Choroid plexus epithelial cell (primary cell): ENCODE measurements at regions not wholly inside any gene's neighbourhood (a gene's known extent, or its start where the extent isn't known, plus 50 kb on each side); places are given as distances from the start of the nearest gene placed in this dataset.
"Not testable (repeated sequence)": the region's sequence is repeated elsewhere in the genome, so short reads cannot be mapped to it uniquely, and the experiment has no call there.

ENCODE experiments used
- DNase-seq: peaks from one replicate; pipeline ENCODE4 v3.0.0-alpha.2; 2010; ENCODE audit warnings: low read depth
- H3K4me3 ChIP-seq: 2 replicates; pipeline ENCODE4 v1.5.1; 2011; ENCODE audit warnings: low read depth, mild to moderate bottlenecking, control low read depth, low read length, moderate library complexity
- TF ChIP-seq, protein P1 (sequence below): conservative IDR thresholded peaks from 2 replicates; pipeline ENCODE4 v1.5.1; 2011; ENCODE audit warnings: low read depth, mild to moderate bottlenecking, control low read depth, inconsistent platforms, low read length, moderate library complexity

DNA sequence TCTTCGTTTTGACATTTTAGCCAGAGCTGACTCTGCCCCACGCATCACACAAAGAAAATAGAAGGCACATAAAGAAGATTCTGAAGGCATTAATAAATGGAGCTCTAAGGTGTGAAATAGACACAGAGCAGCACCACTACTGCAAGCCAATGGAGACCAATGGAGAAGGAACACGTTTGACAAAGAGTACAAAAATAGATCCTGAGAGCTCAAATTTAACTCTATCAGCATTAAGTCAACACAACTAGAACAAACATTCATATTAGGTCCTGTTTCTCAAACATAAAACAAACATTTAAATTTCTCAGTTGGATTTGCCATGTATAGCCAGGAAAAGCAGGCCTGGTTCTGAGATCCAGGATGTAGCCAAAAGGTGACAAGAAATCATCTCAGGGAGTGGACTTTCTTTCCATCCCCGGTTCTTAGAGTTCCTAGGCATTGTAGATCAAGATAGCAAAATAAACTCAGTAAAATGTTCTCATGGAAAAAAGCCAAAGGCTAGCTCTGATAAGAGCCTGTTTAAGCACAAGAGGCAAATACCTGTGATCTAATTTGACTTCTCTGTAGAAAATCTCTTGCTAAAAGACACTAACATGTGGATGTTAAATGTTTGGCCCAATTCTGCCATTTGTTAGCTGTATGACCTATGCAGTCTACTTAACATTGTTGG lies 174.2 kb upstream of the VIPR2 start:
- TF ChIP-seq, protein P1, sequence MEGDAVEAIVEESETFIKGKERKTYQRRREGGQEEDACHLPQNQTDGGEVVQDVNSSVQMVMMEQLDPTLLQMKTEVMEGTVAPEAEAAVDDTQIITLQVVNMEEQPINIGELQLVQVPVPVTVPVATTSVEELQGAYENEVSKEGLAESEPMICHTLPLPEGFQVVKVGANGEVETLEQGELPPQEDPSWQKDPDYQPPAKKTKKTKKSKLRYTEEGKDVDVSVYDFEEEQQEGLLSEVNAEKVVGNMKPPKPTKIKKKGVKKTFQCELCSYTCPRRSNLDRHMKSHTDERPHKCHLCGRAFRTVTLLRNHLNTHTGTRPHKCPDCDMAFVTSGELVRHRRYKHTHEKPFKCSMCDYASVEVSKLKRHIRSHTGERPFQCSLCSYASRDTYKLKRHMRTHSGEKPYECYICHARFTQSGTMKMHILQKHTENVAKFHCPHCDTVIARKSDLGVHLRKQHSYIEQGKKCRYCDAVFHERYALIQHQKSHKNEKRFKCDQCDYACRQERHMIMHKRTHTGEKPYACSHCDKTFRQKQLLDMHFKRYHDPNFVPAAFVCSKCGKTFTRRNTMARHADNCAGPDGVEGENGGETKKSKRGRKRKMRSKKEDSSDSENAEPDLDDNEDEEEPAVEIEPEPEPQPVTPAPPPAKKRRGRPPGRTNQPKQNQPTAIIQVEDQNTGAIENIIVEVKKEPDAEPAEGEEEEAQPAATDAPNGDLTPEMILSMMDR: no peak
- DNase-seq: no peak
- H3K4me3 ChIP-seq: no peak overlapping the region

DNA sequence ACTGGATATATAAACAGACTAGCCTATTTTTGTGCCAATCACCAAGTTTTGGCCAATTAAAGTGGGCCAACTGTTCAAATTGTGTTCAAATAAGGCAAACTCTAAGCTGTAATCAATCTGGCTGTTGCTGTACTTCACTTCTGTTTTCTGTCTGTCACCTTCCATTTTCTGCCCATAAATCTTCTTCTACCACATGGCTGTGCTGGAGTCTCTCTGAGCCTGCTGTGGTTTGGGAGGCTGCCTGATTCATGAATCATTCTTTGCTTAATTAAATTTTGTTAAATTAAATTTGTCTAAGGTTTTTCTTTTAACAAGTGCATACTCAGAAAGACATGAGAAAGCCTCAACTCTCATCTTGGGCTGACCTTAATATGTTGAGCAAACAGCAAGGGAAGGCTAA lies 172.6 kb upstream of the VIPR2 start:
- TF ChIP-seq, protein P1: no peak
- DNase-seq: no peak
- H3K4me3 ChIP-seq: no peak overlapping the region

DNA sequence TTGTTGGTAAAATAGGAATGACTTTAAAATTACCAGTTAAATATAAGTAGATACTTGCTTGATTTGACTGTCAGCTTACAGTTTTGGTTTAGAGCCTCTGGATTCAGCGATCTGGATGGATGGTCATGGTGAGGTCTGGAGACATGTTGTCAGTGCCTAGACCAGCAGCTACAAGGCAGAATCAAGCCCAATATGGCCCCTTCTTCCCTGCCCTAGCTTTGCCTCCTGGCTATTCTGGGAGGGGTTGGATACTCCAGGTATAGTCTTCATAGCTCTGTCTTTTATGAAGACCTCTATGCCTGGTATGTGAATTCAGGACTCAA lies 166.5 kb upstream of the VIPR2 start:
- H3K4me3 ChIP-seq: no peak overlapping the region
- TF ChIP-seq, protein P1: no peak
- DNase-seq: no peak

DNA sequence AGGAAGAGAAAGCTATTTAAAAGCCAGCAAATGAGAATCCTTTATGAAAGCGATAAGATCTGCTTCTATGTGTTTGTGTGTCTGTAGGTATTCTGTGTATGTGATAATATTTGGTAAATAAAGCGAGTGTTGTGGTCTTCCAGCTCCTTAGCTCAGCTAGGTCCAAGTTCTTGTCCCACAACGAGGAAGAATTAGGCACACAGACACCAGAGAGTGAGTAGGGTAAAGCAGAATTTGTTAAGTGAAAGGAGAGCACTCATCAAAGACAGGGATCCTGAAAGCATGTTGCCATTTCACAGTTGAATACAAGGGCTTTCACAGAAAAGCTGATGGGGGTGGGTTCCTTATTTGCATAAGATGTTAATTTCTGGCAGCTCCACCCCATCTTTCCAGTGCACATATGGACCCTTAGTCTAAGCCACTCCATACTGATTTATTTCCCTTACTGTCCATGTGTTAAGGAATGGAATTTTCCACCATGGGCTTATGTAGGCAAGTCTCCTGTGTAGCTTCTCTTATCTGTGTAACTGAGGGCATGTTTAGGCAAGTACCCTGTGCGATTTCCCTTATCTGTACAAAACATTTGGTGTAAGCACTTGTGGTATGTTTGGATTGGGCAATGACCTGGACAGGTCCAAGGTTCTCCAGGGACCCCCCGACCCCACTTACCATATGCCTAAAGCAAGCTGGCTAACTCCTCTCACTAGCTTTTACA lies 165.9 kb upstream of the VIPR2 start:
- no peak overlapping the region for H3K4me3 ChIP-seq
- TF ChIP-seq, protein P1: no peak
- DNase-seq: peak; percentile 3

DNA sequence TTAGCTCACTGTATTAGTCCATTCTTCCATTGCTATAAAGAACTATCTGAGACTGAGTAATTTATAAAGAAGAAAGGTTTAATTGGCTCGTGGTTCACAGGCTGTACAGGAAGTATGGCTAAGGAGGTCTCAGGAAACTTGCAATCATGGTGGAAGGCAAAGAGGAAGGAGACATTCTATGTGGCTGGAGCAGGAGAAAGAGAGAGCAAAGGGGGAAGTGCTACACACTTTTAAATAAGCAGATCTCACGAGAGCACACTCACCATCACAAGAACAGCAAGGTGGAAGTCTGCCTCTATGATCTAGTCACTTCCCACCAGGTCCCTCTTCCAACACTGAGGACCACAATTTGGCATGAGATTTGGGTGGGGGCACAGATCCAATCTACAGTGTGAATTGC lies 164.5 kb upstream of the VIPR2 start:
- DNase-seq, H3K4me3 ChIP-seq: not testable (repeated sequence)

DNA sequence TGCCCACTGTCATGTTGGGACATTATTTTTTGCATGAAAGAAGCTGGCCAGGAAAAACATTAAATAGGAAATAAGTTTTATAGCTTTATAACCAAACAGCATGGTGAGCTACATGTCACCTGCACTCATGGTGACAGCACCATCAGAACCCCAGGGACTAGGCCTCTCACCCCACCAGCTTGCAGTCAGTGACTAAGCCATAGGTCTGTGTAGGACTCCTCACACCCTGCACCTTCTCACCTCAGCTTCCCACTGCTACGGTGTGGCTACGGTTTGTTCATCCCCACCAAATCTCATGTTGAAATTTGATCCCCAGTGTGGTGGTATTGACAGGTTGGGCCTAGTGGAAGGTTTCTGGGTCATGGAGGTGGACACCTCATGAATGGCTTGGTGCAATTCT lies 161.3 kb upstream of the VIPR2 start:
- TF ChIP-seq, protein P1: no peak
- H3K4me3 ChIP-seq: no peak overlapping the region
- no peak for DNase-seq

DNA sequence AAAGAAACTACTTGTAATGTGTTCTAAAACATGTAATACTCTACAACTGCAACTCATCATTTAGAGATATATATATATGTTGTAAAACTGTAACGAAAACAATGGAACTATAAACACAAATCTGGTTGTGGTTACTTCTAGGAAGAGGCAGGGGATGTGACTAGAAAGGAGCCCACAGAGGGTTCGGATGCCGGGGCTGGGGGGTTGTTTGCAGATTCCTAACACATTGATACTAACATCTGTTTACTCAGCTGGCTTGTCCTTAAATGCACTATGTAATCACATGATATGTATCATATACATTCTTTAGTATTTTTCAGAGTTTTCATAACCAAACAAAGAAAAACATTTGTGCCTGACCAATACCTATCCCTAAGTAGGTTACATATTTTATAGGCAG lies 160.5 kb upstream of the VIPR2 start:
- not testable (repeated sequence) for H3K4me3 ChIP-seq, DNase-seq

DNA sequence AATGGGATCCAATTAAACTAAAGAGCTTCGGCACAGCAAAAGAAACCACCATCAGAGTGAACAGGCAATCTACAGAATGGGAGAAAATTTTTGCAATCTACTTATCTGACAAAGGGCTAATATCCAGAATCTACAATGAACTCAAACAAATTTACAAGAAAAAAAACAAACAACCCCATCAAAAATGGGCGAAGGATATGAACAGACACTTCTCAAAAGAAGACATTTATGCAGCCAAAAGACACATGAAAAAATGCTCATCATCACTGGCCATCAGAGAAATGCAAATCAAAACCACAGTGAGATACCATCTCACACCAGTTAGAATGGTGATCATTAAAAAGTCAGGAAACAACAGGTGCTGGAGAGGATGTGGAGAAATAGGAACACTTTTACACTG lies 158.8 kb upstream of the VIPR2 start:
- H3K4me3 ChIP-seq, DNase-seq: not testable (repeated sequence)
